ENCODE measurements at regions not wholly inside any gene's neighbourhood (a gene's known extent, or its start where the extent isn't known, plus 50 kb on each side); places are given as distances from the start of the nearest gene placed in this dataset.

- TF ChIP-seq MAX (CRISPR knock-in tag; IDR thresholded peaks at IDR 0.05) (no peak), CTCF (IDR thresholded peaks at IDR 0.05) (no peak), FOXP1 (CRISPR knock-in tag; IDR thresholded peaks at IDR 0.05; ENCODE audit: borderline replicate concordance) (no peak), CREM (CRISPR knock-in tag; IDR thresholded peaks at IDR 0.05) (no peak), NFYB (CRISPR knock-in tag; conservative IDR thresholded peaks at IDR 0.05; ENCODE audit: low read depth) (no peak), FOXP4 (CRISPR knock-in tag; IDR thresholded peaks at IDR 0.05) (no peak), GRHL2 (CRISPR knock-in tag; IDR thresholded peaks at IDR 0.05; ENCODE audit: insufficient replicate concordance, severe bottlenecking) (no peak), E2F4 (CRISPR knock-in tag; IDR thresholded peaks at IDR 0.05; ENCODE audit: borderline replicate concordance, low read depth) (no peak), HMGA2 (CRISPR knock-in tag; IDR thresholded peaks at IDR 0.05) (no peak), EMX1 (CRISPR knock-in tag; IDR thresholded peaks at IDR 0.05) (no peak), FOXJ3 (CRISPR knock-in tag; IDR thresholded peaks at IDR 0.05; ENCODE audit: borderline replicate concordance) (no peak), ARID4B (CRISPR knock-in tag; IDR thresholded peaks at IDR 0.05; ENCODE audit: borderline replicate concordance) (no peak), SP1 (CRISPR knock-in tag; conservative IDR thresholded peaks at IDR 0.05) (no peak)
Measured at GRCh38 chr6:144778773-144779492, 493.8 kb downstream of the UTRN start.

Data from WTC11 (cell line).